ENCODE measurements at regions not wholly inside any gene's neighbourhood (a gene's known extent, or its start where the extent isn't known, plus 50 kb on each side); places are given as distances from the start of the nearest gene placed in this dataset.
A peak's percentile ranks its signal among the peaks of the same experiment; 100 is the strongest.
"Not testable (repeated sequence)": the region's sequence is repeated elsewhere in the genome, so short reads cannot be mapped to it uniquely, and the experiment has no call there.

GRCh38 chr9:124084087-124084486 is 72.5 kb downstream of the LHX2 start:
- no peak for DNase-seq (ENCODE audit: low spot score)

GRCh38 chr9:124087226-124087625 is 75.7 kb downstream of the LHX2 start:
- no peak for DNase-seq (ENCODE audit: low spot score)

- no peak for DNase-seq (ENCODE audit: low spot score)
These were observed 76.9 kb downstream of the LHX2 start for GRCh38 chr9:124088476-124088837.

GRCh38 chr9:124089631-124090488 is 78.3 kb downstream of the LHX2 start:
- DNase-seq (ENCODE audit: low spot score) = not testable (repeated sequence)

GRCh38 chr9:124098141-124098905 is 86.8 kb downstream of the LHX2 start:
- peak; percentile 23 for DNase-seq (ENCODE audit: low spot score)

- DNase-seq (ENCODE audit: low spot score) = no peak
These were observed 88.3 kb downstream of the LHX2 start for GRCh38 chr9:124099860-124100259.

GRCh38 chr9:124101215-124101968 is 89.8 kb downstream of the LHX2 start:
- no peak for DNase-seq (ENCODE audit: low spot score)

GRCh38 chr9:124101969-124102345 is 90.4 kb downstream of the LHX2 start:
- no peak for DNase-seq (ENCODE audit: low spot score)

GRCh38 chr9:124102363-124102762 is 90.8 kb downstream of the LHX2 start:
- no peak for DNase-seq (ENCODE audit: low spot score)

- DNase-seq (ENCODE audit: low spot score) = no peak
These were observed 93.7 kb downstream of the LHX2 start for GRCh38 chr9:124105266-124105665.

GRCh38 chr9:124108216-124108615 is 96.6 kb downstream of the LHX2 start:
- DNase-seq (ENCODE audit: low spot score) = no peak

GRCh38 chr9:124110307-124110915 is 98.8 kb downstream of the LHX2 start:
- DNase-seq (ENCODE audit: low spot score) = peak; percentile 86

GRCh38 chr9:124116683-124117363 is 105.3 kb downstream of the LHX2 start:
- DNase-seq (ENCODE audit: low spot score) = no peak

- DNase-seq (ENCODE audit: low spot score) = no peak
These were observed 107.3 kb downstream of the LHX2 start for GRCh38 chr9:124118894-124119293.

- DNase-seq (ENCODE audit: low spot score) = no peak
These were observed 108.7 kb downstream of the LHX2 start for GRCh38 chr9:124120272-124120671.

- DNase-seq (ENCODE audit: low spot score) = no peak
These were observed 110.2 kb downstream of the LHX2 start for GRCh38 chr9:124121725-124122124.

- no peak for DNase-seq (ENCODE audit: low spot score)
These were observed 110.8 kb downstream of the LHX2 start for GRCh38 chr9:124122321-124122720.

GRCh38 chr9:124122813-124123462 is 111.4 kb downstream of the LHX2 start:
- peak; percentile 73 for DNase-seq (ENCODE audit: low spot score)

GRCh38 chr9:124123621-124124020 is 112.1 kb downstream of the LHX2 start:
- DNase-seq (ENCODE audit: low spot score) = not testable (repeated sequence)

GRCh38 chr9:124124729-124125650 is 113.4 kb downstream of the LHX2 start:
- DNase-seq (ENCODE audit: low spot score) = no peak
